HG03135 (cell line): ENCODE measurements at regions not wholly inside any gene's neighbourhood (a gene's known extent, or its start where the extent isn't known, plus 50 kb on each side); places are given as distances from the start of the nearest gene placed in this dataset.

ENCODE experiments used
- ATAC-seq: cut with Tn5 transposase; IDR thresholded peaks from one replicate; pipeline ENCODE4 v1.9.1; 2021; ENCODE audit warnings: mild to moderate bottlenecking, moderate library complexity; ENCODE audit not compliant: unreplicated experiment

- no peak for ATAC-seq
Observed at GRCh38 chr12:17266856-17267255, 660.9 kb upstream of the LMO3 start.

GRCh38 chr12:17264603-17265002, 658.6 kb upstream of the LMO3 start:
- ATAC-seq: no peak

- no peak for ATAC-seq
Observed at GRCh38 chr12:17239874-17240273, 633.9 kb upstream of the LMO3 start.

- no peak for ATAC-seq
Observed at GRCh38 chr12:17235996-17236395, 630.0 kb upstream of the LMO3 start.

GRCh38 chr12:17215759-17216570, 610.0 kb upstream of the LMO3 start:
- ATAC-seq: no peak

GRCh38 chr12:17214929-17215328, 609.0 kb upstream of the LMO3 start:
- ATAC-seq: no peak

- no peak for ATAC-seq
Observed at GRCh38 chr12:17206553-17206952, 600.6 kb upstream of the LMO3 start.

- no peak for ATAC-seq
Observed at GRCh38 chr12:17204289-17205054, 598.5 kb upstream of the LMO3 start.

- no peak for ATAC-seq
Observed at GRCh38 chr12:17203497-17203896, 597.5 kb upstream of the LMO3 start.

GRCh38 chr12:17197971-17198370, 592.0 kb upstream of the LMO3 start:
- no peak for ATAC-seq

- no peak for ATAC-seq
Observed at GRCh38 chr12:17192721-17193120, 586.8 kb upstream of the LMO3 start.

- ATAC-seq: no peak
Observed at GRCh38 chr12:17169726-17170471, 563.9 kb upstream of the LMO3 start.

- ATAC-seq: no peak
Observed at GRCh38 chr12:17159506-17160300, 553.7 kb upstream of the LMO3 start.

- no peak for ATAC-seq
Observed at GRCh38 chr12:17158201-17158600, 552.2 kb upstream of the LMO3 start.

- no peak for ATAC-seq
Observed at GRCh38 chr12:17151917-17152316, 546.0 kb upstream of the LMO3 start.

GRCh38 chr12:17148706-17149105, 542.7 kb upstream of the LMO3 start:
- no peak for ATAC-seq

GRCh38 chr12:17142856-17143255, 536.9 kb upstream of the LMO3 start:
- no peak for ATAC-seq

- no peak for ATAC-seq
Observed at GRCh38 chr12:17139931-17140330, 534.0 kb upstream of the LMO3 start.

- no peak for ATAC-seq
Observed at GRCh38 chr12:17137396-17137795, 531.4 kb upstream of the LMO3 start.

- no peak for ATAC-seq
Observed at GRCh38 chr12:17134315-17134714, 528.4 kb upstream of the LMO3 start.

GRCh38 chr12:17132336-17132735, 526.4 kb upstream of the LMO3 start:
- ATAC-seq: no peak
